ENCODE measurements at regions not wholly inside any gene's neighbourhood (a gene's known extent, or its start where the extent isn't known, plus 50 kb on each side); places are given as distances from the start of the nearest gene placed in this dataset.

DNA sequence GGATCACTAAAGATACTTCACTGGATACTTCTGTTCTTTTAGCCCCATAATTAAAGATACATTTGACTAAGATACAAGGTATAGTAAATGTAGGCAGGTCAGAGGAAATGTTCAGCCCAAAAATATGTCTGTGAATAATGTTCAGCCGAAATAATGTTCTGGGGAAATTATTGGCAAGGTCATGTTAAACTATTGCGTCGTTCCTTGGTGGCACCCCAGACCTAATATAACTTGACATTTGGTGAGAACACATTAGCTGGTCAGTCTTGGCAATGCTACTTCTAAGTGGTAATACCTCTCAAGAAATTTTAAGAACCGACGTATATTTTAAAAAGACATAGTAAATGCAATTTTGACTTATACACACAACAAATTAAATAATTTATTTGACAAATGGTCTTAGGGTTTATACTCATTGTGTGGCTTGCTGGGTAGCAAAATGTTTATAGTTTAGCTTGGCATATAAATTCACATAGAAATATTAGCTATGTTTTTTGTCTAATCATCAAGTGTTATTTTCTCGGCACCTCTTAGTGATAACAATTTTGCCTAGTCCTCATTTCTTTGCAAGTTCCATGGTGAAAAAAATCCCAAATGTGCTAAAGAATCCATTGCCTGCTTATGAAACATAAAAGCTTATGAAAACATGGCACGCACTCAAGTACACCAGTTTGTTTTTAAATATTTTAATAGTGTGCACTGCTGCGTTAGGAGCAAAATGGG lies 270.3 kb upstream of the NEBL start:
- no peak for DNase-seq

DNA sequence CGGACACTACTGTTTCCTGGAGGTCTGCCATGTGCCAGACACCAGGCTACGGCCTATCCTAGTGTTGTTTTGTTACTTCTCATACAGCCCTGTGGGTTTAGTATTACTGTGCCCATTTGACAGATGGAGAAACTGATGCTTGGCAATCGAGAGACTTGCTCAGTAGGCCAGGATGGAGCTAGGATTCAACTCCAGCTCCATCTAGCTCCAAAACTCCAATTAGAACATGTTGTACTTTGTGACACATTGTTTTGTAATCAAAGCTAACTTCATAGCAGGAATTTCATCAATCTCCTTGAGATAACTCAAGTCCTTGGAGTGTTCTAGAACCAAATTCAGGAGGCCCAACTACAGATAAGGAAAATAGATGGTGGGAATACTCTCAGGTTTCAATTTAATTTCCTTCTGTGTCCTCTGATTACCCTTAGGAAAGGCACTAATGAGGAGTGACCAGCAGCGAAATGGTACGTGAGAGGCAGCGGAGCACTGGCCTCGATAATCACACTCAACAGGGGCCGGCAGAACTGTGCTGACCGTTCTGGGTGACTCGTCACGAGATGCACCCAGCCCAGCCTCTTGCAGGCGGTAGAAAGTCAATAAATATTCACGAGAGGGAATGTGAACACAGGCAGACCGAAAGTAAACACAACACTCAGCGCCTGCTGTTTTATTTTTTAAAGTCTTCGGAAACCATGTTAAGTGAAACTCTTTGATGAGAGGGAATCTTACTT lies 269.6 kb upstream of the NEBL start:
- no peak for DNase-seq

DNA sequence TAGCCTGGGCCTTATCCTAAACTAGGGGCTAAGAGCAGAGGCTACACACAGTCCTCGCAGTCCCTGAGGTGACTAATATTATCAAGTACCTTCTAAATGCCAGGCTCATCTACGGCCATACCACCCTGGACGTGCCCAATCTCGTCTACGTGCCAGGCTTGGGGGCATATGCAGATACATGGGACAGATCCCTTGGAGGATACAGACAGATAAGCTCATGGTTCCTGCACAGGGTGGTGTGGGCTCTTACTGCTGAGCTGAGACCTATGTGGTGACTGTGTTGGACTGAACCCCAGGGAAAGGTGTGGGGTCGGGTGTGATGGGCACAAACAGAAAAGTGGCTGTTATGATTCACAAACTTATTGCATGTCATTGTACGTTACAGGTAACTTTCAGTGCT lies 268.4 kb upstream of the NEBL start:
- no peak for DNase-seq

DNA sequence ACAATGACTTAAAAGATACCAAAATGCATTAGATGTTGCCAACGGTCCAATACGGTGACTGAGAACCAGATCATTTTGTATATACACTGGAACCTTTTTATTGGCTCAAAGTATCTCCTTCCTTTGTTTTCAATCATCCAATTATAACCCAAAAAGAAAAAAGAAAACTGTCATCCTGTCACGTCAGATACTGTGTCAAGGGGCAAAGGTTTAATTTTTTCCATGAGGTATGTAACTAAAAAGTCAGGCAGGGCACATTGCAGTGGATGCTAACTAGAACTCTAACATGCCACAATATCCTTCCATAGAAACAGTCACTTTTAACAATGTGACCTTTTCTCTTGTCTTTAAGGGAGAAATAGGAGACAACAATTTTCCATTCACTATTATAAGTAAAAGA lies 267.6 kb upstream of the NEBL start:
- no peak for DNase-seq

DNA sequence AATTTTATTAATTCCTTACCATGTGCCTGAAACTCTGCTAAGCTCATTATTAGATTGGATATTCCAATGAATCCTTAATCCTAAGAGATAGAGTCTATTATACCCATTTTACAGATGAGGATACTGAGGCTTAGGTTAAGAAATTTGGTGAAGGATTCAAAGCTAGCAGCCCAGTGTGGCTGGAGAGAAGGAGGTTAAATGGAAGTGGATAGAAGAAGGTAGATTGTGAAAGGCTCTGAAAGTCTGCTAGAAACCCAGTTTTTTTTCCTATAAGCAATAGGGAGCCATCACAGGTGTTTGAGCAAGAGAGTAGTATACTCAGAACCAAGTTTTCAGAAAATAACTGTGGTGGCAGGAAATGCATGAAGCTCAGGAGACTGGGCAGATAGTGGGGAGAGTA lies 265.8 kb upstream of the NEBL start:
- DNase-seq, result no peak

DNA sequence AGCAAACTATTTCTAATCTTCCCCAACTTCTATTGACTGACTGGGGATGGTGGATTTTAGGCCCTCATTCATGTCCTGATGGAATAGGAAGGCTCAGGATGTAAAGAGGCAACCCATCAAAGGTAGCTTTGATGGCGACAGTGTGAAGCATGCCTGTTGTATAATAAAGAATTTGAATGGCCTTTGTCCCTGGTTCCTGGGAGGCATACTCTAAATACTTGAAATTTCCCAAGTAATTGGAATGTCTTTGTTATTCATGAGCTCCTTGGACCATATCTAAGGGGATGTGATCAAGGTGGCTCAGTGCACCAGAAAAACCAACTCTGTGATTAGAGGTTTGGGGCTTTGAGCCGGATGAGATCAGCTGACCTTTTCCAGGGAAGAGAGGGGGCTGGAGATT lies 264.5 kb upstream of the NEBL start:
- no peak for DNase-seq

DNA sequence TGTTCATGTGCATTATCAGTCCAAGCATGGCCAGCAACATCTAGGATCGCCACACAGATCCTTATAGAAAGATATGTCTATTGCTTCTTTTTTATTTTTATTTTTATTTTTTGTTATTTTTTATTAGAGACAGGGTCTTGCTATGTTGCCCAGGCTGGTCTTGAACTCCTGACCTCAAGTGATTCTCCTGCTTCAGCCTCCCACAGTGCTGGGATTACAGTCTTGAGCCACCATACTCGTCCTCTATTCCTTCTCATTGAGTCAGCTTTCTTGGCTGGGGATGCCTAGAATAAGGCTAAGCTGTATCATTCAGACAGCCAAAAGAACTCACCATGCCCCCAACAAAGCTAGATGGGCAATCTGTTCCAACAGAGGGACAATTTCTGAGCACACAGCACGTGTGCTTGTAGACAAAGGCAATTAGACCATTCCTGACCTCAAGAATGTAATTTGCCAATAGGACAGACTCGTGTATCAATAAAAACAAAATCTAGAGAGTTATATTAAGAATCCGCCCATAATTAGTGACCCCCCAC lies 264.0 kb upstream of the NEBL start:
- no peak for DNase-seq

DNA sequence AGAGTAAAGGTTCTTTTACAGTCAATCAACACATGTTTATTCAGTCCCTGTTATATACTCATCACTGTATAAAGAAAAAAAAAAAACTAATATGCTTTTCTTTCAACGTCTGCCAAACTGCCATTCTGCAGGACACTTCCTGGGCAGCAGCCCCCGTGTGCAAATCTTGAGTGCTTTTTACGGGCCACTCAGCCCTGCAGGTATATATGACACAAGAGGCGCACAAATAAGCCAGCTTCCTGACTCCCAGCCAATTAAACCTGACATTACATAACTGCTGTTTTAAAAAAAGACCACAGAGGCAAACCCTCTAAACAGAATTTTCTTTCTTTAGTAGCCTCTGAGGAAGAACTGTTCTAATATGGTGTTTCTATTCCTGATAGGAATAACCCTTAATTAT lies 263.0 kb upstream of the NEBL start:
- DNase-seq, result no peak

DNA sequence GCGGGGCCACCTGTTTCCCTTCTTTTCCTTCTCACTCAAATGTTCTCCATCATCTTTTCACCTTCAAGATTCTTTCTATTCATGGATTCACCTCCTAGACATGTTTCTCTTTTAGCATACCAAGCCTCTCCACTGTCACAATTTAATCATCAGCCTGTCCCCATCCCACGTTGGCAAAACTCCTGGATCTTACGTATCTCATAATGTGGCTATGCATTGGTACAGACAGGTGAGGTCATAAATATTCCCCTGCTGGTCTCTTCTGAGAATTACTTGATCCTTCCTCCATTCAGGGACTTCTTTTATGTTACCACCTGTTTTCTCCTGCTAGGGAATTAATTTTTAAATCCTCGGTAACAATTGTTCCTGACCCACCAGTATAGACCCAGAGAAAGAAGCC lies 262.6 kb upstream of the NEBL start:
- DNase-seq, result no peak

DNA sequence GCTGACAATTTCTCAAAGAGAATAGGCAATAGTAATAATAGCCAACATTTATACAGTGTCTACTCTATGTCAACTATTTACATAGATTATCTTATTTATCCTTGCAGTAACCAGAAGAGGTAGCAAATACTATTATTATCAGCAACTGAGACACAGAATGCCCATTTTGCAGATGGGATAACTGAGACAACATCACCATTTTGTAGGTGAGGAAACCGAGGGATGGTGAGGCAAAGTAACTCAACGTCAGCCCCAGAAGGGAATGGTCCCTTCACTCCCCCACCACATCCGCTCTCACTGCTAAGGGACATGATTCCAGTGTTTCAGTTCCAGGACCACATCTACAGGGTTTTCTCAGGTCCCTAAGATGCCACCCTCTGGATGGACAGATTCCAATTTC lies 261.2 kb upstream of the NEBL start:
- no peak for DNase-seq

DNA sequence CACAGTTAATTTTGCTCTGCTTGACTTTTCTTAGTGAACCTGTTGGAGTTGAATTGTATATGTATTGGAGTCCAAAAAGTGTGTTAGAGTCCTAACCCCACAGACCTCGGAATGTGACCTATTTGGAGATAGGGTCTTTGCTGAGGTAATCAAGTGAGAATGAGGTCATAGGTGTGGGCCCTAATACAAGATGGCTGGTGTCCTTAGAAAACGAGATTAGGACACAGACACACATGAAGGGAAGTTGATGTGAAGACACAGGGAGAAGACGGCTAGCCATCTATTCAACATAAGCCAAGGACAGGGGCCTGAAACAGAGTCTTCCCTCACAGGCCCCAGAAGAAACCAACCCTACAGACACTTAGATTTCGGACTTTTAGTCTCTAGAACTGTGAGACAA lies 260.6 kb upstream of the NEBL start:
- DNase-seq, result no peak

DNA sequence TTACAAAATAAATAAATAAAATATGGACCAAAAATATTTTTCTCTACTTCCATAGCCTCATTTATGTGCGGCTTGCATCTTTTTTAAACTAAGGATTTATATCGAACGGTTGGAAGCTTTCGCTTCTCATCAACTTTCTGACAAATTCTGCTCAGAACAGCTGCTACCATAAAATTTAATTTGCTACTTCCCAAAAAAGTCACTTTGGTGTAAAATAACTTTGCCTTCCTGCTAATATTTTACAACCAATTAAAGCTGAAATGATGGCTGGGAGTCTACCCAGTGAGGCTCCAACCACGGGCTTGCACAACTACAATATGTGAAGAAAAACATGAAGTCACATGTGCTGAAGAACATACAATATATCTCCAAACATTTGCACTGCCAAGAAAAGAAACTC lies 253.1 kb upstream of the NEBL start:
- no peak for DNase-seq

DNA sequence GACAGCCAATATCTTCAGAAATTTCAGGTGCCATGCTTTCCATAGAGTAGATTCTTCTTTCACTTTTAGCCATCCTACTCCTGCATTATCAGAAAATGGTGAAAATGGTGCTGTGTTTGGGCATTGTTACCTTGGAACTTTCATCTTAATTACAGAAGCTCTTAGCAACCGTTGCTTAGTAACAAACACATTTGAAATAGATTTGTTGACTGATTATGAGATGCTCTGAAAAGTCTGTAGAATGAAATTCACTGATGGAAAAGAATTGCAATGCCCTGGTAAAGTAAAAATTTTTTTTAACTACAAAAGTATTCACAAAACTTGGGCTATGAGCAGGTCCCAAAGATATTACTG lies 249.3 kb upstream of the NEBL start:
- DNase-seq, result no peak

DNA sequence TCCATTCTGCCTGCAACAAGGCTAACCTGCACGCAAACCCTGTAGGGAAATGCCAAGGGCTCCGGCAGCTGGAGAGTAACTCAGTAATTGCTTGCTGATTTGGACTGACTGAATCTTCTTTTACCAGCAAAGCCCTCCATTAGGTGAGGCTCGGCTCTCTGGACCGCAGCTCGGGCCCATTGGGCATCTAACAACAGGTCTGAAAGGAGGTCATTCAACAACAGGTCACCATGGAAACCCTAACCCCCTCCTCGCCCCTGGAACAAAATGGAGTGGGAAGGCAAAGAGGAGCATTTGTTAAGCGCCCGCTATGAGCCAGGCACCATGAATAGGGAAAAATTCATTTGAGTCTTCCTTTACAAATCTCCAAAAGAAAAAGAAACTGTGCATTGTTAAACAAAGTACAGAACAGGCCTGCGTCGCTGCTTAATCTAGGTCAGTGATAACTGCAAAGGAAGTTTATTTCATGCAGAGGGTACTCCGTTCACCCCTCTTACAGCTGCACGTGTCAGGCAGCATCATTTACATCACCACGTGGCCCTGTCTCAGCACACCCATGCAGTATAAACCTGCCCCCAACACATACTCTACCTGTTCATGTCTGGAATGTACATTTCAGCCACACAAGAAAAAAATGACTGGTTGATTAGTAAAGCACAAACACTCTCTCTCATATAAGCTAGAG lies 248.8 kb upstream of the NEBL start:
- no peak for DNase-seq

DNA sequence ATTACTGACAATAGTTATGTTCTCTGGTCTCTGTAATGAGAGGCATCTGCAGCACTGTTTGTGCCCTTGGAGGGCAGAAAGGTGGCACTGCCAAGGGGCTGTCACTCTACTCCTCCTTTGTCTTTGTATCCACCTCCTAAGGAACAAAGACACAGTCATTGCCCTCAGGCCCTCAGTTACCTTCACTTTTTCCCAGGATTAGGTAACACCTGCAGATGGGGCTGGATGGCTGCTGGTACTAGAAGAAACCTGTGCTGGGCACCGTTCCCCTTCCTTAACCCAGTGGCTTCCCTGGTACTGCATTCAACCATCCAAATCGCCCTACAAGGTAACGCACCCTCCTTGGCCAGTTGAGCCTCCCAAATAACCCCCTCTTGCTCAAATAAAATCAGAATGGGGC lies 246.9 kb upstream of the NEBL start:
- no peak for DNase-seq

DNA sequence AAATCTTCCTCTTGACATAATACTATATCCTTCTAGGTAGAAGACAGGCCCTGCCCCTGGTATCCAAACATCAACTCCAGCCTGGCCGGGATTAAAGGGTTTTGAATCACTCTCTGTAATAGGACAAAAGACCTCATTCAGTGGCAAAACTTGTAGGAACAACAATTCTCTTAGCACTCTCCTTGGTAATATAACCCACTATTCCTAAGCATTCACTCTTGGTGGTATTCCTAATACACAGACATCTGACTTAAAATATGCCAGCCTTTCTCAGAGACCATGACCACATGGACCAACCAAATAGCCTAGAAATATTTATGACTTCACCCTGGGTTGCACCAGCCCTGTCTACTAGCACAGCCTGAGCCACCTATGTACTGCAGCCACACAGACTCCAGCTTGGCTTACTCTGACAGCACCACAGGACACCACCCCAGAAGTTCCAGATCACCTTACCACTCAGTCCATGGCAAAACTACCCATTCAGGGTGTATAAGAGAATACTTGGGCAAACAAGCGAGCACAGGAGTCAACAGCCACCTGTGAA lies 244.9 kb upstream of the NEBL start:
- no peak for DNase-seq

DNA sequence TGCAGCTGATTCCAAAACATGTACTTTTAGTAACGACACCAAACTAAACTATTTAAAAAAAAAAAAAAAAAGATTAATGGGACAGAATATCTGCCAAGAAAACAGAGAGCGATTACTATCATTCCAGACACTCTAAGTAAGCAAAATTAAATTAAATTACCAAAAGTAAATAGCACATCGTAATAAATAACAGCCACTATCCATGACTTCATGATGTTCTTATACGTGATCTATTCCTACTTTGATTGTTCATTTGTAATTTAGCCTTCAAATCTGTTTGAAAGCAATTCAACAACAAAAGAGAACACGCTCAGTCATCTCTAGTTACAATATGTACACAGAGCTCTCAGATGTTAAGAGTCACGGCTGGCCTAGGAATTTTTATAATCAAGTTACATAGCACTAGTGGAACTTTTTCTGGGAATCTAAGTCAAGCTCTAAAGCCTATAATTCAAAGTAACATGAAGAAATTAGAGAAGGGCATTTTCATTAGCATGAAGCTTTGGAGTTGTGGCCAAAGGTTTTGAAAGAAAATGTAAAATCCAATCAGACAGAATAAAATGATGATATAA lies 241.7 kb upstream of the NEBL start:
- DNase-seq, result no peak

DNA sequence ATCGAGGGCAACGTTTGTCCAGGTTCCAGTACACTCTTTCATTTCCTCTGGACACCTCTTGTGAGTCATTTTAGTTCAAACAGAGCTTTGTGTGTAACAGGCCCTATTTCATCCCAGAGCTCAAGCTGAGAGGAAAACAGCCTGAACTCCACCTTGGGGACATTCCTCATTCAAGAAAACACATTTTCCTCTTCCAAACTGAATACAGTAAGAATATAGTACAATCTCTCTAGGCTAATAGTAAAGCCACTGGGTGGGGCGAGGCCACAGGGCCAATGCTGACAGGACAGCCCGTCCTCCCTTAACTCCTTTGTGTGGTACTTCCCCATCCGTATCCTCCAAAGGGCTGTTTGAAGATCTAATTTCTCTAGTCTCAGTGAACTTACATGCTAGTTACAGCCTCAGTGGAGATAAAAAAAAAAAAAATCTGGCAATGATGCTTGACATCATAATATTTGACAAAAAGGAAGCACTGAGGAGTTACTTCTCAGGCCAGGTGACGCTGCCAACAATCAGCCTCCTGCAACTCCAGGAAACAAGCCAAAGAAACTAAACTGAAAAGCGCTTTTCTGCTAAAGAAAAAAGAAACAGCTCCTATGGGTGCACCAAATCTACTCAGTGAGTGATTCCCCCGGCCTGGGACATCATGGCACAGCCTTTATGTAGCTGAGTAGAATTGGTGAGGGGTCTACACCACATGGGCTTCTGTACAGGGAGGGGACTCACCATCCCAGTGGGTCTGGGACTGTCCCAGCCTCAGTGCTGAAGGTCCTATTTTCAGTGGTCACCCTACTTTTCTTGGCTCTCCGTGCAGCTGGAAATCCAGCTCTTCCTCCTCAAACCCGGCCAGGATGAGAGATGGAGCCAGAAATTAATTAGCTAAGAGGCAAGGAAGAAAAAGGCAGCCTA lies 238.2 kb upstream of the NEBL start:
- peak; percentile 26 for DNase-seq

DNA sequence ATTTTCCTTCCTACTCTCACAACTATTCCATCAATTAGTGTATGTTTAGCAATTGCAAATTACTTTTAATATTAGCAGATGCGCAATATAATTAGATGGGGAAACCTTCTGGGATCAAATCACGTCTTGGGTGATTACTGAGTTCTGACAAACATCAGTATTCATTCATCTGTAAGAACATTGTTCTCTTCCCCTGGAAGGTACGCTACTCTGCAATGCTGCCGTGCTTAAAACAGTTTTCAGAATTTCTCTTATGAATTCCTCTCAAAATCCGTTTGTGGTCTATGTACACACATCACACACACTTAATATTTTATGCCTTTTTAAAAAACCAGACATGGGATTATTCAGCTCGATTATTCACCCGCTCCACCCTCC lies 237.5 kb upstream of the NEBL start:
- DNase-seq, result no peak

DNA sequence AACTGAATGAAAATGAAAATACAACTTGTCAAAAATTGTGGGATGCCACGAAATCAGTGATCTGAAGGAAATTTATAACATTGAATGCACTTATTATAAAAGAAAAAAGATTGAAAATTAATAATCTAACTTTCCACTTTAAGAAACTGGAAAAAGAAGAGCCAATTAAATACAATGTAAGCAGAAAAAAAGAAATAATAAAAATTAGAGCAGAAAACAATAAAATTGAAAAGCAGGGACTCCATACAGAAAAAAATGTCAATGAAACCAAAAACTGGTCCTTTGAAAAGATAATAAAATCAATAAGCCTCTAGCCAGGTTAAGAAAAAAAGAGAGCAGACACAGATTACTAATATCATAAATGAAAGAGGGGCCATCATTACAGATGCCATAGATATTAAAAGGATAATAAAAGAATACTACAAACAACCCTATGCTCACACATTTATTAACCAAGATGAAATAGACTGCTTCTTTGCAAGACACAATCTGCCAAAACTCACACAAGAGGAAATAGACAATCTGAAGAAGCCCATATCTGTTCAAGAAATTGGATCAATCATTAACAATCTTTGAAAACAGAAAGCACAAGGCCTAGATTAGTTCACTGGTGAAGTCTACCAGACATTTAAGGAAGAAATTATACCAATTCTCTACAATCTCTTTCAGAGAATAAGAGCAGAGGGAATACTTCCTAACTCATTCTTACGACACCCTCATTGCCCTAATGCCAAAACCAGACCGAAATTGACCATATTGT lies 233.8 kb upstream of the NEBL start:
- DNase-seq, result no peak

DNA sequence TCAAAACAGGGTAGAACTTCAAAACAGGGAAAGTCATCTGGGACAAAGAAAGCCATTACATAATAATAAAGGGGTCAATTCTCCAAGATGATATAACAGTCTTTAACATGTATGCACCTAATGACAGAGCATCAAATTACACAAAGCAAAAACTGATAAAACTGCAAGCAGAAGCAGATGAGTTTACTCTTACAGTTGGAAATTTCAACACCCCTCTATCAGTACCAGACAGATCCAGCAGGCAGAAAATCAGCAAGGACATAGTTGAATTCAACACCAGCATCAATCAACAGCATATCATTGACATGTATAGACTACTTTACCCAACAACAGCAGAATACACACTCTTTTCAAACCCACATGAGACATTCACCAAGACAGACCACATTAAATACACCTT lies 233.0 kb upstream of the NEBL start:
- no peak for DNase-seq
